ENCODE measurements at regions not wholly inside any gene's neighbourhood (a gene's known extent, or its start where the extent isn't known, plus 50 kb on each side); places are given as distances from the start of the nearest gene placed in this dataset.

GRCh38 chrY:7464742-7465141, 553.2 kb upstream of the AMELY start:
- no peak for DNase-seq (ENCODE audit: low read depth)

GRCh38 chrY:7463711-7464110, 552.2 kb upstream of the AMELY start:
- DNase-seq (ENCODE audit: low read depth), result no peak

DNA sequence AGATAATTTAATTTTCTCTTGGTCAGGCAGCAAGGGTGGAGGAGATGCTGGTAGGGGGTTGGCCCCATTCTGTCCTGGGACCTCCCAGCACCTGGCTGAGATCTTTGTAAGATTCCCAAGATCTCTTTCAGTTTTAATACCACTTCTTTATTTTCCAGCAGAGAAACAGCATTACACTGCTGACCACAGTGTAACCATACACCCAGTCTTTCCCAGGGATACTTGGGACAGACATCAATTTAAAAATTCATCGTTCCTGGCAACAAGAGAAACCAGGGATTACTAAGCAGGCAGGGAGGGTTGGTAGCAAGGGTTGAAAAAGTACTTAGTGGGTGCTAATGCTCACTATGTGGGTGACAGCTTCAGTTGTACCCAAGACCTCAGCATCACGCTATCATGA, 551.6 kb upstream of the AMELY start:
- no peak for DNase-seq (ENCODE audit: low read depth)

GRCh38 chrY:7462657-7463056, 551.1 kb upstream of the AMELY start:
- no peak for DNase-seq (ENCODE audit: low read depth)

GRCh38 chrY:7461873-7462525, 550.4 kb upstream of the AMELY start:
- no peak for DNase-seq (ENCODE audit: low read depth)

GRCh38 chrY:7459802-7460201, 548.2 kb upstream of the AMELY start:
- DNase-seq (ENCODE audit: low read depth), result no peak

DNA sequence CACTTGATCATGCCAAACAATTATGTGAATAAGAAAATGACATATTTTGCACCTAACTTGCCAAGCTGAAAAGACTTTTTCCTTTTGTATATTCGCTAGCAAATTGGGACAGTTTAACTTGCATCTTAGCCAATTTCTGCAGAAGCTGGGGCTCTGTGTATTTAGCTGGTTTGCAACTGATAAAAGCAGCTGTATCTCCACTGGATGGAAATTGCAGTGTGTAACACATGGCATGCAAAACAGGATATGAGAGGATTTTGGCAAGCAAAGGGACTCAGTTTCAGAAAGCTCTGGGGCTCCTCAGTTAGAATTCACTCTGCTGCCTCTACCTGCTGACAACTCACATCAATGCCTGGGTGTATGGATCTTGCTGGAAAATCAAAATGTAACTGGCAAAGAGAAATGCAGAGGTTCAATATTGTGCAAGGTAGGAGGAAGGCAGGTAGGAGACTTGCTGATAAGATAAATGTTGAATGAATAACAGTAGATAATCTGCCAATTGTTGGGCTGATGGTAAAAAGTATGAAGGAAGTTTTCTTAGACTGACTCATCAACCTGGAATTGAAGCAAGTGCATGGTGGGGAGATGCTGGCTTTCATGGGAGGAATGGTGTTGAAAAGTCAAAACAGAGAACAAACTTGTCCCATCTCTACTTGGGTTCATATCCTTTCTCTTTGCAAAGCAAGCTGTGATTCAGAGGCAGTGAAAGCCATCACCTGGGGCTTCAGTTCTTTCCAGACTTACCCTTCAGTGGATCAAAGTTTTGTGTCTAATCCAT, 546.9 kb upstream of the AMELY start:
- DNase-seq (ENCODE audit: low read depth), result no peak

GRCh38 chrY:7457286-7458015, 545.9 kb upstream of the AMELY start:
- no peak for DNase-seq (ENCODE audit: low read depth)

- DNase-seq (ENCODE audit: low read depth), result no peak
These were observed 544.1 kb upstream of the AMELY start for GRCh38 chrY:7455626-7456025.

- DNase-seq (ENCODE audit: low read depth), result no peak
These were observed 541.8 kb upstream of the AMELY start for GRCh38 chrY:7453336-7453735.

- no peak for DNase-seq (ENCODE audit: low read depth)
These were observed 540.7 kb upstream of the AMELY start for GRCh38 chrY:7452246-7452645.

DNA sequence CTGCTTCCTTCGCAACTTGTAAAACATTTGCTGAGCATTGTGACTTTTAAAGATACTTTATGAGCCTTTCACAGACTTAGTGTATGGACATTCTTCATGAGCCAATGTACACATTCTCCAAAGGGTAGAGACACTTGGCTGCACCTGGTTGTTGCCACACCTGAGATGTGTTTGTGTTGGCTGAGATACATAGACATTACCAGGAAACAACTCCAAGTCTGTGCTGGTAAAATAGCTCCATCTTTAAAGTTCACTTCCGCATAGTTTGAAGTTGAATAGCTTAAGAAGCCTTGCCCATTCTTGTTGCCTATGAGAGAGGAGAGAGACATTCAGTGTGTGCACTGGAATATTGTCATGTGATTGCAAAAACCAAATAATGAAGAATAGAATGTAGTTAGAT, 538.3 kb upstream of the AMELY start:
- DNase-seq (ENCODE audit: low read depth), result no peak

GRCh38 chrY:7448687-7449086, 537.1 kb upstream of the AMELY start:
- DNase-seq (ENCODE audit: low read depth), result no peak

GRCh38 chrY:7447881-7448516, 536.4 kb upstream of the AMELY start:
- no peak for DNase-seq (ENCODE audit: low read depth)

GRCh38 chrY:7444141-7444540, 532.6 kb upstream of the AMELY start:
- no peak for DNase-seq (ENCODE audit: low read depth)

DNA sequence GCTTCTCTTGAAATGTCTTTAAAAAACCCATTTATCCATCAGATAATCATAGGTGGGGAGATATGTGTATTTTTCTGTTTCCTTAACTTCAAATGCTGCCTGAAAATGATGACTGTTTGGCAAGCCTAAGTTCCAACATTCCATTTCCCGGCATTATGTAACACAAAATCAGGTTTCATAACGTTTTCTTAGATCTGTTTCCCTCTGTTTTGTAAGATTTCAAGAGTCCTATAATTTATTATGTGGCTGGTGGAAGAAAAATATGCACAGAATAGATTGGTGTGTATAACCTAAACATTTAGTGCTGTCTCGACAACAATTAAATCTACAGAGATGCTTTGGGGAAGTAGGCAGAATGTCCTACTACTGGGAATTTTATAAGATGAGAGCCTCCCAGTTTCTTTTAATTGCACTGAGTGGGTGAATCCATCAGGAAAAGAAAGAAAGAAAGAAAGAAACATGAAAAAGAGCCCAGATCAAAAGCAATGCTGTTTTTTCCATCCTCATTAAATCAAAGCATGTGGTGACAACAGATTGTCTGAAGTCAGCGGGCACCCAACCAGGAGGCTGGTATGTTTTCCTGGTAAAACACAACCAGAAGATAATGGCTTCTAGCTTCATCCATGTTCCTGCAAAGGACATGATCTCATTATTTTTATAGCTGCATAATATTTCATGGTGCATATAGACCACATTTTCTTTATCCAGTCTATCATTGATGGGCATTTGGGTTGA, 529.4 kb upstream of the AMELY start:
- DNase-seq (ENCODE audit: low read depth), result no peak

DNA sequence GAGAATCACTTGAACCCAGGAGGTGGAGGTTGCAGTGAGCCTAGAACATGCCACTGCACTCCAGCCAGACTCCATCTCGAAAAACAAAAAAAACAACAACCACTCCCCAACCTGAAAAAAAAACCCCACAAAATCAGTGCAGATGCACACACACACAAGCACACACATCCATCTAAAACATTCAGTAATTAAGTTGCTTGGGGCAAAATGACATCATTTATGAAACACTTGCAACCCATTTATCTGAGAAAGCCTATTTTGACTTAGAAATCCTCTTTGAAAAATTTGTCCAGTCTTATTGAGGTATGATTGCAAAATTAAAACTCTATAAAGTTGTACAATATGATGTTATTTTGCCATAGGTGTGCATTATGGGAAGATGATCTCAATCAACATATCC, 525.5 kb upstream of the AMELY start:
- DNase-seq (ENCODE audit: low read depth), result no peak

- DNase-seq (ENCODE audit: low read depth), result no peak
These were observed 522.6 kb upstream of the AMELY start for GRCh38 chrY:7433817-7434809.

DNA sequence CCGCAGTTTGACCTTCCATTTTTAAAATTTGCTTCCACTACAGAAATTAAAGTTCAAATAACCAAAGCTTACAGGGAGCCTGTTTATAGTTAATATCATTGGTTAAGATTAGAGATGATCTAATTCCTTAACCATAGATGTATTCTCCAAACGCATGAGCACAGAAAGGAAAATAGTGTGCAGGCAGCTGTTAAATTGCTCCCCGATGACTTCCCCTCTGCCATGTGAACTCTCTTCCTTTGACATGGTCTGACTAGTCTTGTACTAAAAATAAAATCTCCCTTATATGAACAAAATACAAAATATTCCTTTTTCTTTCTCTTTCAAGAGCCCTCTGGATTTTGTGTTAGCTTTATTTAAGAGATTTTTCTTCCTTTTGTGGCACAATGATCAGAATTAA, 507.6 kb upstream of the AMELY start:
- DNase-seq (ENCODE audit: low read depth), result no peak

DNA sequence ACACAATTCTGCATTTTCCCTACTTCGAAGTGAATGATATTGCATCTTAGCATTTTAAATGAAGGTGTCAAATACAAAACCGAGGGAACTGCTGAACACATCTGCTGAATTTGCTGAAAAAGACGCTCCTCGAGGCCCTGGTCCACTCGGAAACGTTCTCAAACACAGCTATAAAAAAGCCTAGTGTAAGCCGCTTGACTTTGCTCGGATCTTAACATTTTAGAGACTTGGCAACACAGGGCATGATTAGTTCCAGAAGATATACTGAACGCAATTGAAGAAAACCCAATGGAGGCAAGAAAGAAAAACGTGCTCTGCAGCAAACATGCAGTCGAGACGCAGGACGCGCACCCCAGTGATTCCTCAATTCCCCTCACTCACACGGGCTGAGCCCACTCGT, 506.4 kb upstream of the AMELY start:
- no peak for DNase-seq (ENCODE audit: low read depth)

DNA sequence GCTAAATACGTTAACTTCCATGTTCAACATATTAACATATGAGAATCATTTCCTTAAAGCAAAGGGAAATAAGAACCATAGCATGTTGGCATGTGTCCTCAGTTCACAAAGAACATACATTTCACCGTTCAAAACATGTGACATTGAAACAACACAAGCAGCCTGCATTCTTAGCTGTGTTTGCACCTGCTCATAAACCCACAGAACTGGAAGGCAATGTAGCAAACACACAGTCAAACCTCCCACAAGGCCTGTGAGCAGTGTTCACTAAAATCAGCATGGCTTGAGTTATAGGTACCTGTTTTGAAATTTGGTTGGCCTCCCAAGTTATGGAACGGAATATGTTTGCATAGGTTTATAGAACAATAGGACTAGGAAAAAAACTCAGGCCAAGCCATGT, 504.9 kb upstream of the AMELY start:
- DNase-seq (ENCODE audit: low read depth), result no peak

Data from stimulated activated CD8-positive, alpha-beta memory T cell treated with anti-CD3 and anti-CD28 coated beads, Interleukin-7, amount 100 ng/mL, for 24 hours (primary cell).